ENCODE measurements at regions not wholly inside any gene's neighbourhood (a gene's known extent, or its start where the extent isn't known, plus 50 kb on each side); places are given as distances from the start of the nearest gene placed in this dataset.

DNA sequence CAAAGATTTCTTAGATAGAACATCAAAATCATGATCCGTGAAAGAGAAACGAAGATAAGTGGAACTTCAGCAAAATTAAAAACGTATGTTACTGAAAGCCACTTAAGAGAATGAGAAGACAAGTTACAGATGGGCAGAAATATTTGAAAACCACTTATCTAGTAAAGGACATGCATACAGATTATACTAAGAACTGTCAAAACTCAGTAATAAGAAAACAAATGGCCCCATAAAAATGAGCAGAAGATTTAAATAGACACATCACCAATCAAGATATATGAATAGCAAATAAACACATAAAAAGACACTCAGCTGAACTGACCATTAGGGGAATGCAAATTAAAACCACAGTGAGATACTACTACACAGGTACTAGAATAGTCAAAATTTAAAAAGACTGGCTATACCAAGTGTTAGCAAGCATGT is 343.7 kb downstream of the PTEN start:
- DNase-seq (ENCODE audit: low read depth): peak; percentile 16

DNA sequence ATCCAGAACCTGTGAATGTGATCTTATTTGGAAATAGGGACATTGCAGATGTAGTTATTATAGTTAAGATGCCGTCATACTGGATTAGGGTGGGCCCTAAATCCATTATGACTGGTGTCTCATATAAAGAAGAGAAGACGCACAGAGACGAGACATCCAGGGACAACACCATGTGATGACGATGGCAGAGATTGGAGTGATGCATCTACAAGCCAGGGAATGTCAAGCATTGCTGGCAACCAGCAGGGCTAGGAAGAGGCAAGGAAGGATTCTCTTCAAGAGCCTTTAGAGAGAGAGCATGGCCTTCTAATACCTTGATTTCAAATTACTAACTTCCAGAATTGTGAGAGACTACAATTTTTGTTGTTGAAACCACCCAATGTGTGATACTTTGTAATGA is 345.8 kb downstream of the PTEN start:
- no peak for DNase-seq (ENCODE audit: low read depth)

GRCh38 chr10:88209837-88210561 is 346.6 kb downstream of the PTEN start:
- DNase-seq (ENCODE audit: low read depth): peak; percentile 37

DNA sequence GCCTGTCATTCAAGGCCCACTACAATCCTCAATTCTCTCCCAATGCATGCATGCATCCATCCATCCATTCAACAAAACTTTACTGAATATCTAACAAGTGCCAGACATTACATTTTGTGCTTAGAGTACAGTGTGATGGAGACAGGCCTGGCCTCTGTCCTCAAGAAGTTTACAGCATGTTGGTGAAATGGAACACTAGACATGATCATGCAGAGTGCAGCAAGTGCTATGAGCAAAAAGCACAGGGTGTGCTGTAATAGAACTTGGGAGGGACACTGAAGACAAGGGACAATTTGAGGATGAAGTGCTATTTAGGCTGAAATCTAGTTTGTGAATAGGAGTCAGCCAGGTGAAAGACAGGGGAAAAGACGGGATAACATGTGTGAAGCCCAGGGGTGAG is 347.8 kb downstream of the PTEN start:
- DNase-seq (ENCODE audit: low read depth): no peak

DNA sequence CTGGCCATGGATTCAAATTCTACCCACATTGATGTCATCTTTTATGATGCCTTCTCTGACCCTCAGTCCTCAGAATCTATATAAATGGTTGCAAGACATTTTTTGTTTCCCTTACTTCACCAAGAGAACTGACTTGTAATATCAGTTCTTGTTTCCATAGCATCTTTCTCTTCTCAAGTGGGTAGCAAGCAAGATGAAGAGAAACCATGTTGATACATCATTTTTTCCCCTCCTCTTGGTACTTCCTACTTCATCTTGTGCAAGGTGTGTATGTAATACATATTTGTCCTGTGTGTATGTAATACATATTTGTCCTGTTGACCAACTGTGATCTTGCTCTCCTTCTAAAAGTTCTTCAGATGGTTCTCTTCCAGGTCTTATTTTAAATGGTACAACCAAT is 348.6 kb downstream of the PTEN start:
- no peak for DNase-seq (ENCODE audit: low read depth)

- no peak for DNase-seq (ENCODE audit: low read depth)
These were observed 349.7 kb downstream of the PTEN start for GRCh38 chr10:88213065-88213605.

- no peak for DNase-seq (ENCODE audit: low read depth)
These were observed 353.6 kb downstream of the PTEN start for GRCh38 chr10:88216976-88217375.

GRCh38 chr10:88218362-88218761 is 354.9 kb downstream of the PTEN start:
- no peak for DNase-seq (ENCODE audit: low read depth)

GRCh38 chr10:88219753-88220152 is 356.3 kb downstream of the PTEN start:
- no peak for DNase-seq (ENCODE audit: low read depth)

GRCh38 chr10:88221010-88221973 is 357.9 kb downstream of the PTEN start:
- no peak for DNase-seq (ENCODE audit: low read depth)

- DNase-seq (ENCODE audit: low read depth): no peak
These were observed 359.5 kb downstream of the PTEN start for GRCh38 chr10:88222881-88223280.
